Ovary (tissue), 3 donors: ENCODE measurements at regions not wholly inside any gene's neighbourhood (a gene's known extent, or its start where the extent isn't known, plus 50 kb on each side); places are given as distances from the start of the nearest gene placed in this dataset.

Experiments
- EP300 ChIP-seq: sonication (generic); formaldehyde crosslinking; IDR thresholded peaks from one replicate; pipeline ENCODE4 v1.6.1; 2017; ENCODE audit warnings: antibody characterized with exemption
- TF ChIP-seq, protein P1 (sequence below), 3 donors: fragments of 450-650 bp in 2 of 3; fragments of 200-600 bp in 1 of 3; IDR thresholded peaks; one replicate each; pipeline versions ENCODE4 v1.5.1 to v1.8.0; 2016 to 2022; ENCODE audit warnings: antibody characterized with exemption in 3 of 3, mild to moderate bottlenecking in 1 of 3
- donor health status: DM: no; HTN: no; CAD: no.

- TF ChIP-seq, protein P1, sequence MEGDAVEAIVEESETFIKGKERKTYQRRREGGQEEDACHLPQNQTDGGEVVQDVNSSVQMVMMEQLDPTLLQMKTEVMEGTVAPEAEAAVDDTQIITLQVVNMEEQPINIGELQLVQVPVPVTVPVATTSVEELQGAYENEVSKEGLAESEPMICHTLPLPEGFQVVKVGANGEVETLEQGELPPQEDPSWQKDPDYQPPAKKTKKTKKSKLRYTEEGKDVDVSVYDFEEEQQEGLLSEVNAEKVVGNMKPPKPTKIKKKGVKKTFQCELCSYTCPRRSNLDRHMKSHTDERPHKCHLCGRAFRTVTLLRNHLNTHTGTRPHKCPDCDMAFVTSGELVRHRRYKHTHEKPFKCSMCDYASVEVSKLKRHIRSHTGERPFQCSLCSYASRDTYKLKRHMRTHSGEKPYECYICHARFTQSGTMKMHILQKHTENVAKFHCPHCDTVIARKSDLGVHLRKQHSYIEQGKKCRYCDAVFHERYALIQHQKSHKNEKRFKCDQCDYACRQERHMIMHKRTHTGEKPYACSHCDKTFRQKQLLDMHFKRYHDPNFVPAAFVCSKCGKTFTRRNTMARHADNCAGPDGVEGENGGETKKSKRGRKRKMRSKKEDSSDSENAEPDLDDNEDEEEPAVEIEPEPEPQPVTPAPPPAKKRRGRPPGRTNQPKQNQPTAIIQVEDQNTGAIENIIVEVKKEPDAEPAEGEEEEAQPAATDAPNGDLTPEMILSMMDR (IDR thresholded peaks at IDR 0.05): no peak
- no peak for TF ChIP-seq EP300
Measured at GRCh38 chr4:129532573-129532972, 436.6 kb downstream of the C4orf33 start.
